ENCODE measurements at regions not wholly inside any gene's neighbourhood (a gene's known extent, or its start where the extent isn't known, plus 50 kb on each side); places are given as distances from the start of the nearest gene placed in this dataset.

DNA sequence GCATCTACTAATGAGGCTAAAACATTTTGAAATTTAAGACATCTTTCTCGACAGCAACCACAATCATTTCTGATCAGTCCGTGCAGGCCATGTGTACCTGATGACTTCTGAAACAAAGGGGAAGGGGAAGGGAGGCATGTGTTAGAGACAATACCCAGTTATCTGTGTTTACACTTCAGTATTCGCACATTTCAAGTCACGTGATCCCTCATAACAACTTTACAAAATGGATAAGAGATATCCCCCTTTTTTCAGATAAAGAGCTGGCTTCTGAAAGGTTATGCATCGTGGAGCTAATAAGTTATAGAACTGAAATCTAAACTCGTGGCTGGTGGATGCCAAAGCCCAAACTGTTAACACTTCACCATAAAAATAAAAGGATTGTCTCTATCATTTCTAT lies 175.7 kb downstream of the CHRM3 start:
- TF ChIP-seq EZH2phosphoT487 (IDR thresholded peaks at IDR 0.05; ENCODE audit: borderline replicate concordance, low read depth, low read length) = no peak
- TF ChIP-seq, protein P1, sequence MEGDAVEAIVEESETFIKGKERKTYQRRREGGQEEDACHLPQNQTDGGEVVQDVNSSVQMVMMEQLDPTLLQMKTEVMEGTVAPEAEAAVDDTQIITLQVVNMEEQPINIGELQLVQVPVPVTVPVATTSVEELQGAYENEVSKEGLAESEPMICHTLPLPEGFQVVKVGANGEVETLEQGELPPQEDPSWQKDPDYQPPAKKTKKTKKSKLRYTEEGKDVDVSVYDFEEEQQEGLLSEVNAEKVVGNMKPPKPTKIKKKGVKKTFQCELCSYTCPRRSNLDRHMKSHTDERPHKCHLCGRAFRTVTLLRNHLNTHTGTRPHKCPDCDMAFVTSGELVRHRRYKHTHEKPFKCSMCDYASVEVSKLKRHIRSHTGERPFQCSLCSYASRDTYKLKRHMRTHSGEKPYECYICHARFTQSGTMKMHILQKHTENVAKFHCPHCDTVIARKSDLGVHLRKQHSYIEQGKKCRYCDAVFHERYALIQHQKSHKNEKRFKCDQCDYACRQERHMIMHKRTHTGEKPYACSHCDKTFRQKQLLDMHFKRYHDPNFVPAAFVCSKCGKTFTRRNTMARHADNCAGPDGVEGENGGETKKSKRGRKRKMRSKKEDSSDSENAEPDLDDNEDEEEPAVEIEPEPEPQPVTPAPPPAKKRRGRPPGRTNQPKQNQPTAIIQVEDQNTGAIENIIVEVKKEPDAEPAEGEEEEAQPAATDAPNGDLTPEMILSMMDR (conservative IDR thresholded peaks at IDR 0.05; ENCODE audit: low read length) = no peak

Data from OCI-LY7 (cell line).